Iris pigment epithelial cell (primary cell): ENCODE measurements at regions not wholly inside any gene's neighbourhood (a gene's known extent, or its start where the extent isn't known, plus 50 kb on each side); places are given as distances from the start of the nearest gene placed in this dataset.

Experiments
- DNase-seq: peaks from one replicate; pipeline ENCODE4 v3.0.0-alpha.2; 2011; ENCODE audit warnings: low read depth

GRCh38 chr10:31583293-31583692 lies 264.3 kb downstream of the ZEB1 start:
- no peak for DNase-seq

GRCh38 chr10:31582365-31583052 lies 263.5 kb downstream of the ZEB1 start:
- peak; percentile 39 for DNase-seq

- no peak for DNase-seq
Observed at GRCh38 chr10:31581741-31582323, 262.8 kb downstream of the ZEB1 start.

- no peak for DNase-seq
Observed at GRCh38 chr10:31580646-31581045, 261.6 kb downstream of the ZEB1 start.
